ENCODE measurements at regions not wholly inside any gene's neighbourhood (a gene's known extent, or its start where the extent isn't known, plus 50 kb on each side); places are given as distances from the start of the nearest gene placed in this dataset.
"Not testable (repeated sequence)": the region's sequence is repeated elsewhere in the genome, so short reads cannot be mapped to it uniquely, and the experiment has no call there.

DNA sequence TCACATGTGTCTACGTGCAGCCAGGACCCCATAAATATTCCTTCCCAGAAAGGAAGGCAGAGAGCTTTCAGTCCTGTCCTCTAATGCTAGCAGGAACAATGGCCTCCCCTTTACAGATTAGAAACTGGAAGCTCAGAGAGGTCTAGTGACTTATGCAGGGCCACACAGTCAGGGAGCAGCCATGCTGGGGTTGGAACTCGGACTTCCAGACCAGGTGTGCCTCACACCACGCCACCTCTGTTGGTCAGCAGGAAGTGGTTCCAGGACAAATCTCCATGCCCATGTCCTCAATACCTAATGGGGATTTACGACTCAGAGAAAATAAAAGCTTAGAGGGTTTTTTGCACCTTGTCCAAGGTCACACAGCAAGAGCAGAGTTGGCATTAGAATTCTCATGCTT lies 378.9 kb downstream of the RPS24 start:
- DNase-seq: no peak
- no peaks in the 10 kb centered on the region for H3K9me3 ChIP-seq

DNA sequence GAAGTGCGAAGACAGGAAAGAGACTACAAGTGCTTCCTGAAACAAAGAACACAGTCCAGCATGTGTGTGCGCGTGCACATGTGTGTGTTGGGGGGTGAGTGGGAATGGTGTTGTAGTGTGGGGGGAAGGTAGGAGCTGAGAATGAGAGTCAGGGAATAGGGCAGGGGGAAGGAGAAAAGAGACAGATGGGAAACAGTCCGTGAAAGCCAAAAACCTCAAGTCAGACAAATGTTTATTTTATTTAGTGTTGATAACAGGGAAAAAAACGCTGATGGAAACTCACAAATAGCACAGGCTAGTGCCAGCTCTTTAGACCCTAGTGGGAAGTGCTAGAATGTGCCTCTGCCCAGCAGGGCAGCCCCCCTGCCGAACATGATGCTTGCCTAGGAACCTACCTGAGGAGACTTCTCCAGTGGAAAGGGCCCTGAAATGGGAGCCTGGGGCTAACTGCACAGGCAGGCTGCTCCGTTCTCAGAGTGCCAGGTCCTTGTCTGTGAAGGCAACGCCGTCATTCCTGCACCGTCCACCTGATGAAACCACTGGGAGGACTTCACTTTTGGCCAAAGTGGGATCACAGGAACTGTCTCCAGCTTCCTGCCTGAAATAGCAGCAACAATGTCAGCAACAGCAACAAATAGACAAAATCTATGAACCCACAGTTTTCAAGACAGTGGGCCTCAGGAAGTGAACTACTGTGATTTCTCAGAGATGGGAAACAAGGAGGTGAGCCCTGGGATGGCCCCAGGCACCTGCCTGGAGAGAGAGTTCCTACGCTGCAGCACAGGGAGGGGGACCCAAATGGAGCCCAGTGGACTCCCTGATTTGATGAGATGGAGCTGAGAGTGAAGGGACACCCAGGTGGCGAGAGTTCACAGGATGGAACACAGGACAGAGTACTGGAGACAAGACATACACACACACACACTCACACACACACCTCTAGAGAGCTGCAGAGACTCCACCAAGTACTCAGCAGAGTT lies 379.7 kb downstream of the RPS24 start:
- no peak for DNase-seq
- Histone ChIP-seq H3K4me3 (no peak overlapping the region), H3K27me3 (no peaks in the 10 kb centered on the region), H3K9me3 (no peaks in the 10 kb centered on the region), H3K36me3 (no peaks in the 10 kb centered on the region)

More for the DNA sequence above, 378.9 kb downstream of the RPS24 start:
- H3K27me3 ChIP-seq: no peaks in the 10 kb centered on the region
- H3K36me3 ChIP-seq: no peaks in the 10 kb centered on the region
- no peak overlapping the region for H3K4me3 ChIP-seq

DNA sequence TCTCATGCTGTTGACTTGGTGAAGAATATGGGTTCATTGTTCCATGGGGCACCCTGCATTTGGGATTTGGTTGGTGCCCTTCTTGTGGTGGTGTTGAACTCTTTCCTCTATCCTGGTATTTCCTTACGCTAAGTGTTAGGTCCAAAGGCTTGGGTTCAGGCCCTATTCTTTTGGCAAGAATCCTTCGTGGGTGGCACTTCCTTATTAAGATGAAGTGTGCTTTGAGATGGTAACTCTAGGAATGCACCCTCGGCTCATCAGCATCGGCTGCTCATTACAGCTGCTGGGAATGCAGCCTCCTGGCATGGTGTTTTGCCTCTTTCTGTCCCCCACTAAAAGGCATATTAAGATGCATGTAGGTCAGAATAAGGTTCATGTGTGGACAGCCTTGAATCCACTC lies 380.7 kb downstream of the RPS24 start:
- Histone ChIP-seq H3K4me3 (no peak overlapping the region), H3K9me3 (no peaks in the 10 kb centered on the region), H3K36me3 (no peaks in the 10 kb centered on the region), H3K27me3 (no peaks in the 10 kb centered on the region)
- no peak for DNase-seq

DNA sequence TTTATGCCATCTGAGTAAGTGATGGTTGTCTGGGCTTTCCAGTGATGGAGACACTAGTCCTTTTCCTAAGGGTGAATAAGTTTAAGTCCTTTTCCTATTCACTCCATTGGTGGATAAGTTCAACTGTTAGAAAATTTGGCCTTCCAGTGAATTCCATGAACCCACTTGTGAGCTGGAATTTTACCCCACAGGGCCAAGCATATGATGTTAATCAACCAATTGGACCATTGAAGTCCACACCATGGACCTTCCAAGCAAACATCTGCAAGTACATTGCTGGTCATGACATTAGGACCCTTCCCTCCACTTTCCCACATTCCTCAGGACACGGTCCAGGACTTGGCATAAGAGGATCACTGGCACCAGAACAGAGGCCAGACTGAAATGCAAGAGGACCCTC lies 381.4 kb downstream of the RPS24 start:
- no peaks in the 10 kb centered on the region for H3K36me3 ChIP-seq
- H3K27me3 ChIP-seq: no peaks in the 10 kb centered on the region
- DNase-seq: no peak
- no peak overlapping the region for H3K4me3 ChIP-seq
- no peaks in the 10 kb centered on the region for H3K9me3 ChIP-seq

DNA sequence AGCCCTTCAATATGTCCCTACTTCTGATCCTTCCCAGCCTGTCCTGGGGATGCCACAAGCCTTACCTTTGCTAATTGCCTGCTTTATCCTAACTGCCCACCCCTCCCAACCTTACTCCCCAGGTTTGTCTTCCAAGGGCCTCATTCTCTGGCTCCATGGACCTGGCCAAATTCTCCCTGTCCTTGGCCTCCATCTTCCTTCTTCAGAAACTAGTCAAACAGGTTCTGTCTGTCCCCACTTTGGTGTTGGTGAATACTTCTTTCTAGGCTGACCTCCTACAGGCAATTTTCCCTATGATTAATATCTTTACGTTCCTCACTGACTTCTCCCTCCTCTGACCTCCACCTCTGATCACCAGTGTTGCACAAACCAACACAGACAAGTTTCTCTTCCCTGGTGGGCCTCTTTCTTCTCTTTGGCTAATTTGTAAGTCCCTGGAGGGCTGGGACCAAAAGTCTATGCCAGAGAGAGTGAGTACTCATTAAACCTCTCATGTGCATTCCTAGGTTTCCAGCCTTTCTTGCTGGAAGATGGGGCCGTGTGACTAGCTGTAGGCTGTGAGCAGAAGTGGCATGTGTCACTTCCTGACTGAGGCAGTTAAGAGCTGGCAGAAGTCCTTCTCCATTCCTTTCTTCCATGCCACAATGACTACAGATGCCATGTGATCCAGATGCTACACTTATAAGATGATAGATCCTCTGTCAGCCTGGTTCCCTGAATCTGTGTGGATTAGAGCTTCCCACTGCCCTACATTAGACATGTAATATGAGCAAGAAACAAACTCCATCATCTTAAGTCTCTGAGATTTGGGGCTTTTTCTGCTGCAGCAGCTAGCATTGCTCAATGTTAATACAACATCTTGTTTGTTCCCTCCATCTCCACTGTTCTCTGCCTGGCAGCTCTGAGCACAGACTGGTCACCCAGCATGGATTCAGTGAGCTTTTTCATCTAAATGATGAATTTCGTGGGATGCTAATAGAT lies 382.7 kb downstream of the RPS24 start:
- no peaks in the 10 kb centered on the region for H3K9me3 ChIP-seq
- H3K4me3 ChIP-seq: no peak overlapping the region
- DNase-seq: peak; percentile 85
- H3K36me3 ChIP-seq: no peaks in the 10 kb centered on the region
- H3K27me3 ChIP-seq: no peaks in the 10 kb centered on the region

DNA sequence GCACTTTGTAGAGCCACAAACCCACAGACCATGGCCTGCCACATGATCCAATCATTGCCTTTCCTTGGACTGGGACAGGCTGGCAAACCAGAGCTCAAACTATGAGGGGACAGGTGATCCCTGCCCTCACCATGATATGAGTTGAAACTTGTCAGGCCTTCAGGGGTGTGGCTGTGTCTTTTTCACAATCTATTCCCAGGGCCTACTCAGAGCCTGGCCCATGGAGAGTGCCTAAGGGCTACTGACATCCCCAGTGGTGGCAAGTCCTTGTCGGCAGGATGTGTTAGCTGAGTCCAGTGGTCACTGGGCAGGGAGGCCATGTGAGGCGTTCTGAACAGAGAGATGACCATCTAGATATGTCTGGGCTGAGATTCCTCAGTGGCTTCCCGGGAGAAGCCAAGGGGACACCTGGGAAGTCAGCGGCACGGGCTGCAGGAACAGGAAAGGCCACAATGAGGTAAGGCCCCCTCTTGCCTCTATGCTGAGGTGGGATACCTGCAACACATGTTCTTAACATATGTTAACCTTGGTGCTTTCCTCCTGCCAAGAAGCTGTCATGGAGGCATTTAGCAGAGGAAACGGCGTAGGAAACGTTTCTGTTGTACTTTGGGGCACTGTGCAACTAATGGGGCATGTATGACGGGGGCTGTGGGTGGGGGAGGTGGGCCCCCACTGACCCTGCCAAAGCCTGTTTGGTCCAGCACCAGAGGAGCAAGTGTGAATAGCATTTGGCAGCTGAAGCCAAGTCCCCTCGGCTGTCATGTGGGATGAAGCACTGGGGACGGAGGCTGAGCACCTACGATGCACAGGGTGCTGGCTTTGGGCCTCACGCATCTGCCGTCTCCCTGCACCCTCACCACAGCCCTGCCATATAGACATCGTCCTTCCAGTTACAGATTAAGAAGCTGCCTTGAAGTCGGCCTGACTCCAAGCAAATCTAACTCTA lies 384.0 kb downstream of the RPS24 start:
- DNase-seq: no peak
- Histone ChIP-seq H3K4me3 (no peak overlapping the region), H3K9me3 (no peaks in the 10 kb centered on the region), H3K27me3 (no peaks in the 10 kb centered on the region), H3K36me3 (no peaks in the 10 kb centered on the region)

DNA sequence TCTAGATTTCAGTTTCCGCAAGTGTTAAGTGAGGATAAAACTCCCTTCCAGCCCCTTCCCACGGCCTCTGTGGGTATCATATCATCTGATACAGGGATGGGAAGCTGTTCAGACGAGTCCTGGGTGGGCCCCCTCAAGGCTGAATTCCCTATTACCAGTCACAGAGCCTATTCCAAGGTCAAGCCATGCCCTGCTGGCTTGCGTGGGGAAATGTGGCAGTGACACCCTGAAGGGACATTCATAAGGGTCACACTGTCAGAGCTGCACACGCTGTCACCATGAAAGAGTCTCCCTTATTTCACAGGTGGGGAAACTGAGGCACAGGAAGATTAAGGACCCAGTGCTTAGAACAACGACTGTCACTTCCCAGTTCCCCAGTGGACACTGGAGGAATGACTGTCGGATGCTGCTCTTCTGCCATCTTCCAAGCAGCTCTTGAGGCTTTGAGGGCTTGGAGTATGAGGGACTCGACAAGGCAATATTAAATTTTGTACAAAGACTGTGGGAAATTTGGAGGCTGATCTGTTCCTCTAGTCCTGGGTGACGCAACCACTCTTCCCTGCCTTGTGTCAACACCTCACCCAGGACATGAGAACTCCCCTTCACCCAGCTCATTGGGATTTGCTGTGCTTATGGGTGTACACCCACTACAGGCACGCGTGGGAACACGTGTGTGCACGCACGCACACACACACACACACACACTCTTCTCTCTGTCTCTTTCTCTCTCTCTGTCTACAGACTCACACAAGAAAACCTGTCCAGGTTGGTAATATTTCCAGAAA lies 386.0 kb downstream of the RPS24 start:
- H3K27me3 ChIP-seq: no peaks in the 10 kb centered on the region
- H3K36me3 ChIP-seq: no peaks in the 10 kb centered on the region
- no peak overlapping the region for H3K4me3 ChIP-seq

DNA sequence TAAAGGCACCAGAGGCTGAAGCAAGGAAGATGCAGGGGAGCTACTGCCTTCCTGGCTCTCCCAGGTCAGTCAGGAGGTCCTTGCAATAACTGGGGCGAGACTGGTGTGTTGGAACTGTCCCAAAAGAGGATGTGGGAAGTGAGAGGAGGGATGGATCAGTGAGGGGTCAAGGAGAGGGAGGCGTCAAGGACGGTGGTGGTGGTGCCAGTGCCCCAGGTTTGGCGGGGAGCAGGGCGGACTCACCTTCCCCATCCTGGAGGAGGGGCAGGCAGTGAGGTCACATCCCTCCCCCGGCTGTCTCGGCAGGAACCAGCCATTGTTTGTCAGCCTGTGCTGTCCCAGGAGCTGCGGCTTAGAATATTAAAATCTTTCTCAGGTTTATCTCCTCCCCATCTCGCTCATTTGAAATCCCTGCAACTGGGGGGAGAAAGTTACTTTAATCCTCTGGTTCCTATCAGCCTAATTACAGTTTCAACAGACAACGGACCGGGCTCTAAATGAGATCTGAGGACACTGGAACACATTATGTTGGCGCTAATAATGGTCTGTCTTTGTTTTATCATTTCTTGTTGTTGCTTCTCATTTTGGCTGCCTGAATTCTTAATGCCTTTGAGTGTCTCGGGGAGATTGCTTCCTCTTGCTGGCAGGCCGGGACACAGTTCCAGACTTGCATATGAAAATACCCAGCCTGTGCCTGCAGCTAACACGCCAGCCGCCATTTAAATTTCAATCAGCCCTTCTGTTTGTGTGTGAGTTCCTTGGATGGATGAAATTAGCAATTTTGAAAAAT lies 387.5 kb downstream of the RPS24 start:
- no peaks in the 10 kb centered on the region for H3K36me3 ChIP-seq
- peaks cover 6% of the 10 kb centered on the region for H3K9me3 ChIP-seq
- no peak for DNase-seq
- H3K4me3 ChIP-seq: no peak overlapping the region
- H3K27me3 ChIP-seq: no peaks in the 10 kb centered on the region

More for the DNA sequence above, 386.0 kb downstream of the RPS24 start:
- DNase-seq: no peak
- peaks cover 6% of the 10 kb centered on the region for H3K9me3 ChIP-seq

DNA sequence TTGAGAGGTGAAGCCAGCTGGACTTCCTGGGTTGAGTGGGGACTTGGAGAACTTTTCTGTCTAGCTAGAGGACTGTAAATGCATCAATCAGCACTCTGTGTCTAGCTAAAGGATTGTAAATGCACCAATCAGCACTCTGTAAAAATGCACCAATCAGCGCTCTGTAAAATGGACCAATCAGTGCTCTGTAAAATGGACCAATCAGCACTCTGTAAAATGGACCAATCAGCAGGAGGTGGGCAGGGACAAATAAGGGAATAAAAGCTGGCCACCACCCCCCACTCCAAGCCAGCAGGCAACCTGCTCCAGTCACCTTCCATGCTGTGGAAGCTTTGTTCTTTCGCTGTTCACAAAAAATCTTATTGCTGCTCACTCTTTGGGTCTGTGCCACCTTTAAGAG lies 390.4 kb downstream of the RPS24 start:
- H3K27me3 ChIP-seq, H3K9me3 ChIP-seq, DNase-seq, H3K36me3 ChIP-seq, H3K4me3 ChIP-seq: not testable (repeated sequence)

DNA sequence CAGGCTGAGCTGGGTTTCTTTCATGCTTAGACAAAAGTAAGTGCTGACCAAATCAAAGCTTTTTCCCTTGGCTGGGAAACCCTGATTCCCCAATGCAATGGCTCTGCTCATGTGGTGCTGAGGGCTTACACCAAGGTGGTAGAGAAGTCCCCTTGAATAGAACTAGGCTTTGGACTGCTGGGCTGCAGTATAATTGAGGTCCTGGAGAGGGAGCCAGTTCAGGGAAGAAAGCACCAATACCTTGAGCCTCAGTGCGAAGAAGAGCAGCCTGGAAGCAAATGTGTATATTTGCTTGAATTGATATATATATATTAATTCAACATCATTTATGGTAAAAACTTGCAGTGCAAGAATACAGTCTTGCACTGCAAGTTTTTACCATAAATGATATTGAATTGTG lies 391.1 kb downstream of the RPS24 start:
- DNase-seq: no peak
- H3K36me3 ChIP-seq: no peaks in the 10 kb centered on the region
- no peak overlapping the region for H3K4me3 ChIP-seq
- H3K9me3 ChIP-seq: peaks cover 10% of the 10 kb centered on the region
- H3K27me3 ChIP-seq: no peaks in the 10 kb centered on the region

DNA sequence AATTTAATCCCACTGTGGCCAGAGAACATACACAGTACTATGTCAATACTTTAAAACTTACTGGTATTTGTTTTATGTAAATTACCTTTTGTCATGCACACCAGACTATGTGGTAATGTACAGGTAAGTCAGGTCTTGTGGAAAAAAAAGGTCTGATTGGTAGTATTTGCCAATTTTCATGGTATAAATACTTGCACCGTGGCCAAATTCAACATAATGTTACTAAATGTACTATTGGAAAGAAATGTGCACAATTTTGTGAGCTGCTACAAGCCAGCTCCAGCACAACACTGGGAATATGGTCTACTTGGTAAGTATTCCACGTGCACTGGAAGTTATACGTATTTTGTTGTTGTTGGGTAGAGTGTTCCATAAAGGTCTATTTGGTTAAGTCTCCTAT lies 392.5 kb downstream of the RPS24 start:
- H3K27me3 ChIP-seq: no peaks in the 10 kb centered on the region
- no peak for DNase-seq
- peaks cover 10% of the 10 kb centered on the region for H3K9me3 ChIP-seq
- H3K36me3 ChIP-seq: no peaks in the 10 kb centered on the region
- H3K4me3 ChIP-seq: no peak overlapping the region

DNA sequence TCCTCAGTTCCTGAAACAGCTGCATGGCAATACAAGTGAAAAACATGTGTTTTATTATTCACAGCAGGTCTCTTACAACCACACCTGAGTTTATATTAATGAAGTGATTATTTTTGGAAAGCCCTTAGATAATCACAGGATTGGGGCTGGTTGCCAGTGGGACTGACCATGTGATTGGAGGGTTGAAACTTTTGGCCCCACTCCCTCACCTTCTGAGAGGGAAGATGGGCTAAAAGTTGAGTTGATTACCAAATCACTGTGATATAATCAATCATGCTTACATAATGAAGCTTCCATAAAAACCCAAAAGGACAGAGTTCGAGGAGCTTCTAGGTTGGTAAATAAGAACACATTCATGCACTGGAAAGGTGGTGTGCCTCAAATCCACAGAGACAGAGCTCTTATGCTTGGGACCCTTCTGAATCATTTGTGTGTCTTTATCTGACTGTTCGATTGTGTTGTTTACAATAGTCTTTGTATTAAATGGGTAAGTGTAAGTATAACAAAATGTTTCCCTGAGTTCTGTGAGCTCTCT lies 393.9 kb downstream of the RPS24 start:
- H3K4me3 ChIP-seq: no peak overlapping the region
- peaks cover 10% of the 10 kb centered on the region for H3K9me3 ChIP-seq
- DNase-seq: no peak
- no peaks in the 10 kb centered on the region for H3K36me3 ChIP-seq
- no peaks in the 10 kb centered on the region for H3K27me3 ChIP-seq

DNA sequence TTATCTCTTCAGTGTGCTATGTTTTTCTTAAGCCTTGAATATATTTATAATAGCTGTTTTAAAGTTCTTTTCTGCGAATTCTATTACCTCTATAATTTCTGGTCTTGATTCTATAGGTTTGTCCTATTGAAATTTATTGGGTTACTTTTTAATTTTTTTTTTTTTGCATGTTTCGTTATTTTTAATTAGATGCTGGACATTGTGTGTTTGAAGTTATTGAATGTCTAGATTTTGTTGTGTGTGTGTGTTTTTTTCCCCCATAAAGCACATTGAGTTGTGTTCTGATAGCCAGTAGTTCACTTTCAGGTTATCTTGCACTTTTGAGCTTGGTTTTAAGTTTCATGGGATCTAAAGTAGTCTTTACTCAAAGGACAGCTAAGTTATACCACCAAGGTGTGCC lies 394.9 kb downstream of the RPS24 start:
- H3K9me3 ChIP-seq: peaks cover 10% of the 10 kb centered on the region
- no peaks in the 10 kb centered on the region for H3K36me3 ChIP-seq
- no peaks in the 10 kb centered on the region for H3K27me3 ChIP-seq
- DNase-seq: no peak
- no peak overlapping the region for H3K4me3 ChIP-seq

DNA sequence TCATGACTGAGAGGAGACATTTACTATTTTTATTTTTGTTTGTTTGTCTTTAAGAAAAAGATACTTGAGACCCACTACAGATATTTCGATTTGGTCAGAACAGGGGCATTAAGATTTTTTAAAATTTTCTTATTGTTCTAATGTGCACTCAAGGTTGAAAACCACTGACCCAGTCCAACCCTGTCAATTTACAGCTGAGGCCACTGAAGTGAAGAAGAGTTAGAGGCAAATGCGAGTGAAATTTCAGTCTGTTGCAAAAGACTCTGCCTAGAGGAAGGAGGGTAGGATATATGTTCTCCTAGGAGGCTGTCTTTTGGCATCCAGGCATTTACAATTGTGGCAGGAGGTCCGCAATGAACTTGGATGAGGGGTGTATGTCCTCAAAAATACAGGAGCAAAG lies 396.3 kb downstream of the RPS24 start:
- DNase-seq: no peak
- no peak overlapping the region for H3K4me3 ChIP-seq
- peaks cover 4% of the 10 kb centered on the region; the same call in 1 of the 2 replicates for H3K9me3 ChIP-seq
- no peaks in the 10 kb centered on the region for H3K27me3 ChIP-seq
- H3K36me3 ChIP-seq: no peaks in the 10 kb centered on the region

DNA sequence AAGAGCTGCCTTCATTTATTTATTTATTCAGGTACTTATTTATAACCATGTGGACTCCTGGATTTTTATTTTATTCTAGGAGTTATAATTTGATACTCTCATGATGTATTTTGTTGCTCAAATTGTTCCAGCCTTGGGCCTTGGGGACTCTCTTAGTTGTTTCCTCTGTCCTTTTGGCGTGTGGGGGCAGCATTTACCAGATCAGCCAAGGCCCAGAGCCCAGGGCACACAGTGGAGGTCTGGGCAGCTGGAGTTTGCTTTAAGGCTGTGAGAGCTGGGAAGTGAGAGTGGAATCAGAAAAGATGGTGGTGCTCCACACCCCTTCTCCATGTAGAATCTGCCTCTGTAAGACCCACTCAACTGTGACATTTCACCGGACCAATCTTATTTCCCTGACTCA lies 398.9 kb downstream of the RPS24 start:
- Histone ChIP-seq H3K4me3 (no peak overlapping the region), H3K36me3 (no peaks in the 10 kb centered on the region), H3K27me3 (no peaks in the 10 kb centered on the region), H3K9me3 (peaks cover 4% of the 10 kb centered on the region; the same call in 1 of the 2 replicates)
- no peak for DNase-seq
